ENCODE measurements at regions not wholly inside any gene's neighbourhood (a gene's known extent, or its start where the extent isn't known, plus 50 kb on each side); places are given as distances from the start of the nearest gene placed in this dataset.

GRCh38 chr6:117025310-117025709 lies 148.3 kb downstream of the RFX6 start:
- ChIA-PET POLR2A (no interaction called here), CTCF (no interaction called here)
- TF ChIP-seq FOXA1 (IDR thresholded peaks at IDR 0.05) (no peak), SP1 (IDR thresholded peaks at IDR 0.05) (no peak), FOXK2 (IDR thresholded peaks at IDR 0.05) (no peak), SUZ12 (IDR thresholded peaks at IDR 0.05) (no peak), NFRKB (IDR thresholded peaks at IDR 0.05) (no peak), CTBP1 (IDR thresholded peaks at IDR 0.05; ENCODE audit: borderline replicate concordance) (no peak), BHLHE40 (IDR thresholded peaks at IDR 0.05; ENCODE audit: borderline replicate concordance) (no peak), FOXM1 (IDR thresholded peaks at IDR 0.05; ENCODE audit: borderline replicate concordance) (no peak), PKNOX1 (IDR thresholded peaks at IDR 0.05) (no peak), ELF4 (IDR thresholded peaks at IDR 0.05) (no peak), LEF1 (IDR thresholded peaks at IDR 0.05; ENCODE audit: borderline replicate concordance) (no peak), ARNT (IDR thresholded peaks at IDR 0.05) (no peak), ZNF384 (IDR thresholded peaks at IDR 0.05) (no peak), HDGF (IDR thresholded peaks at IDR 0.05; ENCODE audit: borderline replicate concordance) (no peak), TARDBP (IDR thresholded peaks at IDR 0.05) (no peak), L3MBTL2 (conservative IDR thresholded peaks at IDR 0.05) (no peak)
- no peak for DNase-seq (ENCODE audit: extremely low spot score)

GRCh38 chr6:117028256-117028655 lies 151.2 kb downstream of the RFX6 start:
- POLR2A ChIA-PET = no interaction called here
- CTCF ChIA-PET = no interaction called here
- DNase-seq (ENCODE audit: extremely low spot score) = no peak
- TF ChIP-seq LEF1 (IDR thresholded peaks at IDR 0.05; ENCODE audit: borderline replicate concordance) = no peak
- TF ChIP-seq FOXM1 (IDR thresholded peaks at IDR 0.05; ENCODE audit: borderline replicate concordance) = no peak
- no peak for TF ChIP-seq ARNT (IDR thresholded peaks at IDR 0.05)
- TF ChIP-seq ZNF384 (IDR thresholded peaks at IDR 0.05) = no peak
- no peak for TF ChIP-seq SUZ12 (IDR thresholded peaks at IDR 0.05)
- TF ChIP-seq CTBP1 (IDR thresholded peaks at IDR 0.05; ENCODE audit: borderline replicate concordance) = no peak
- TF ChIP-seq SP1 (IDR thresholded peaks at IDR 0.05) = no peak
- no peak for TF ChIP-seq BHLHE40 (IDR thresholded peaks at IDR 0.05; ENCODE audit: borderline replicate concordance)
- TF ChIP-seq HDGF (IDR thresholded peaks at IDR 0.05; ENCODE audit: borderline replicate concordance) = no peak
- TF ChIP-seq NFRKB (IDR thresholded peaks at IDR 0.05) = no peak
- TF ChIP-seq PKNOX1 (IDR thresholded peaks at IDR 0.05) = no peak
- TF ChIP-seq TARDBP (IDR thresholded peaks at IDR 0.05) = no peak
- no peak for TF ChIP-seq FOXA1 (IDR thresholded peaks at IDR 0.05)
- no peak for TF ChIP-seq ELF4 (IDR thresholded peaks at IDR 0.05)
- no peak for TF ChIP-seq L3MBTL2 (conservative IDR thresholded peaks at IDR 0.05)
- TF ChIP-seq FOXK2 (IDR thresholded peaks at IDR 0.05) = no peak

GRCh38 chr6:117034547-117034946 lies 157.5 kb downstream of the RFX6 start:
- TF ChIP-seq FOXM1 (IDR thresholded peaks at IDR 0.05; ENCODE audit: borderline replicate concordance) (no peak), FOXK2 (IDR thresholded peaks at IDR 0.05) (no peak), SUZ12 (IDR thresholded peaks at IDR 0.05) (no peak)
- no peak for DNase-seq (ENCODE audit: extremely low spot score)
- CTCF ChIA-PET = no interaction called here
- POLR2A ChIA-PET = no interaction called here

GRCh38 chr6:117034971-117035370 lies 157.9 kb downstream of the RFX6 start:
- TF ChIP-seq ZNF384 (IDR thresholded peaks at IDR 0.05) (no peak), HDGF (IDR thresholded peaks at IDR 0.05; ENCODE audit: borderline replicate concordance) (no peak), FOXK2 (IDR thresholded peaks at IDR 0.05) (no peak), FOXA1 (IDR thresholded peaks at IDR 0.05) (no peak), SP1 (IDR thresholded peaks at IDR 0.05) (no peak), CTBP1 (IDR thresholded peaks at IDR 0.05; ENCODE audit: borderline replicate concordance) (no peak), ELF4 (IDR thresholded peaks at IDR 0.05) (no peak), L3MBTL2 (conservative IDR thresholded peaks at IDR 0.05) (no peak), FOXM1 (IDR thresholded peaks at IDR 0.05; ENCODE audit: borderline replicate concordance) (no peak), NFRKB (IDR thresholded peaks at IDR 0.05) (no peak), TARDBP (IDR thresholded peaks at IDR 0.05) (no peak), LEF1 (IDR thresholded peaks at IDR 0.05; ENCODE audit: borderline replicate concordance) (no peak), BHLHE40 (IDR thresholded peaks at IDR 0.05; ENCODE audit: borderline replicate concordance) (no peak), SUZ12 (IDR thresholded peaks at IDR 0.05) (no peak), PKNOX1 (IDR thresholded peaks at IDR 0.05) (no peak)
- POLR2A ChIA-PET = no interaction called here
- CTCF ChIA-PET = no interaction called here
- DNase-seq (ENCODE audit: extremely low spot score) = no peak

- TF ChIP-seq ARNT (IDR thresholded peaks at IDR 0.05) = no peak
- TF ChIP-seq HDGF (IDR thresholded peaks at IDR 0.05; ENCODE audit: borderline replicate concordance) = no peak
- TF ChIP-seq BHLHE40 (IDR thresholded peaks at IDR 0.05; ENCODE audit: borderline replicate concordance) = no peak
- TF ChIP-seq SUZ12 (IDR thresholded peaks at IDR 0.05) = no peak
- TF ChIP-seq ELF4 (IDR thresholded peaks at IDR 0.05) = no peak
- no peak for TF ChIP-seq L3MBTL2 (conservative IDR thresholded peaks at IDR 0.05)
- no peak for TF ChIP-seq CTBP1 (IDR thresholded peaks at IDR 0.05; ENCODE audit: borderline replicate concordance)
- no peak for TF ChIP-seq ZNF384 (IDR thresholded peaks at IDR 0.05)
- TF ChIP-seq PKNOX1 (IDR thresholded peaks at IDR 0.05) = no peak
- ChIA-PET CTCF (no interaction called here), POLR2A (no interaction called here)
- no peak for DNase-seq (ENCODE audit: extremely low spot score)
These were observed 173.3 kb downstream of the RFX6 start for GRCh38 chr6:117050301-117050700.

GRCh38 chr6:117072134-117072533 lies 193.2 kb upstream of the VGLL2 start:
- no peak for TF ChIP-seq PKNOX1 (IDR thresholded peaks at IDR 0.05)
- no peak for TF ChIP-seq SP1 (IDR thresholded peaks at IDR 0.05)
- TF ChIP-seq FOXK2 (IDR thresholded peaks at IDR 0.05) = no peak
- TF ChIP-seq ZNF384 (IDR thresholded peaks at IDR 0.05) = no peak
- no peak for TF ChIP-seq BHLHE40 (IDR thresholded peaks at IDR 0.05; ENCODE audit: borderline replicate concordance)
- no peak for TF ChIP-seq NFRKB (IDR thresholded peaks at IDR 0.05)
- TF ChIP-seq LEF1 (IDR thresholded peaks at IDR 0.05; ENCODE audit: borderline replicate concordance) = no peak
- no peak for TF ChIP-seq FOXA1 (IDR thresholded peaks at IDR 0.05)
- no peak for TF ChIP-seq FOXM1 (IDR thresholded peaks at IDR 0.05; ENCODE audit: borderline replicate concordance)
- no peak for TF ChIP-seq CTBP1 (IDR thresholded peaks at IDR 0.05; ENCODE audit: borderline replicate concordance)
- TF ChIP-seq ELF4 (IDR thresholded peaks at IDR 0.05) = no peak
- no peak for TF ChIP-seq ARNT (IDR thresholded peaks at IDR 0.05)
- no peak for TF ChIP-seq L3MBTL2 (conservative IDR thresholded peaks at IDR 0.05)
- ChIA-PET CTCF (interaction anchor here (0.6 kb wide), 1 partner anchor 18 kb away, joined by 4 read pairs; no protein-coding TSS in a partner anchor), POLR2A (no interaction called here)
- DNase-seq (ENCODE audit: extremely low spot score) = no peak

Data from HEK293T (cell line).